GM19463 (cell line): ENCODE measurements at regions not wholly inside any gene's neighbourhood (a gene's known extent, or its start where the extent isn't known, plus 50 kb on each side); places are given as distances from the start of the nearest gene placed in this dataset.
"Not testable (repeated sequence)": the region's sequence is repeated elsewhere in the genome, so short reads cannot be mapped to it uniquely, and the experiment has no call there.

ENCODE experiments used
- ATAC-seq: cut with Tn5 transposase; IDR thresholded peaks from one replicate; pipeline ENCODE4 v1.9.1; 2021; ENCODE audit warnings: mild to moderate bottlenecking, moderate library complexity; ENCODE audit not compliant: unreplicated experiment

DNA sequence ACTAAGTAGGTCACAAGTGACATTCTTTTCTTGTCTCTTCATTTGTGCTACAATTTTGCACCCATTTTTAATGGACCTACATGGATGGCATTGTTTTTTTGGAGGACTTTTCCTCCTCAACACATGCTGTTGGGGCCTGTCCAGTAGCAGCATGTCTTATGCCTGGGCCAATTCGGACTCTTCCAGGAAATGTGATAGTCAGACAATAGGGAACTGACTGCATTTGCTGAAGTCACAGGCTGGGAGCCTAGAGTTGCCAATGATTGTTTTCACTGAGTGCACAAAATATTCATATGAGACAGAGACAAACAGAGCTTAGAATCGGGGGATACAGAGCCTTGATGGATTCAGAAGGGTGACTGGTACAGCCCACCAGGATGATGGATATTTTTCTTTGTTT, 867.3 kb upstream of the GOT2 start:
- ATAC-seq, result no peak

DNA sequence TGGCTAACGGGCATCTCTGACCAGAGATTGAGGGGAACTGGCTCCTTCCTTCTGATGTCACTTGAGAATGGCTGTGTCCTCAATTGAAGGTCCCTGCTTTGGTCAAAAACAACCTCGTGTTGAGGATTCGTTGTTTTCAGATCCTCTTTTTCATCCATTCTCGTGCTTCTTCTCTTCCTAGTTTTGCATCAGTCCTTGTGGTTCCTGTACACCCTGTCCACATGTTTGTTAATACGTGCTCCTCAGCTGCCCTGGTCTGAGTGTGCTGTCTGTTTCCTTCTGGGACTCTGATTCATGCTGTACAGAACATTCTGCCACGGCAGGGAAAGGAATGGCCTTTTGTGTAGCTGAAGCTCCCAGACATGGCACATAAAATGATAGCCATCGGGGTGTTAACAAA, 863.2 kb upstream of the GOT2 start:
- no peak for ATAC-seq

DNA sequence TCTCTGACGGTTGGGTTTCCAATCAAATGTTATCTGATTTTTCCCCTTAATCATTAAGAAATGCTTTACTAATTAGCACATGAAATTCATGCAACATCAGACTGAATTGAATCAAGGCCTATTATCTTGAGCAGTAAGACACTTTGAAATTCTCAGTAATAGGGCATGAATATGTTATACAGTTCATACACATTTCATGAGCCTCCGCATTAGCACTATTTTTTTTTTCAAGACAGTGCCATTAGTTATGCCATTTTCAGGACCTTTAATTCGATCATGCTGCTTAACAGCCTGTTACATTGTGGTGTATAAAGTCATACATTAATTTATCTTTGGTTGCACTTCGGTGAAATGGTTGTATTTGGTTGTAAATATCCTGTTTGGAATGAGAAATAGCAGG, 862.6 kb upstream of the GOT2 start:
- ATAC-seq, result no peak

DNA sequence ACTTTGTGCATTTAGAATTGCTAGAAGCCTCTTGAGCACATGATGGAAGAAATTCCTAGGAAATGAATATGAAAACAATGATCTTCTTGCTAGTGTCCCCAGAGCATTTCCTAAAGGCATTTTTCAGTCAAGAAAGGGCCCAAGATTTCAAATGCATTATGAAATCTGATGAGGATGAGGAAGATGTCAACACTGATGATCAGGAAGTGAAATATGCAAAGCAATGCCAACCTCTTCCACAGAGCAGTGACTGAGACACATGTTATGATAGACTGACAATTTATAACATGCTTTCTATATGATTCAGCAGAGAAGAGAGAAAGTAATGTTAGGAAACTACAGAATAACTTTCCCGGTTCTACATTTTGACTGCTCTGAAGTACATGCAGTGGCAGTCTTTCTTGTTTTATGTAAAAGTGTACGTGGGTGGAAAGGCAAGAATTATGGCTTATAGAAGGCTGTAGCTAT, 859.1 kb upstream of the GOT2 start:
- ATAC-seq, result no peak

DNA sequence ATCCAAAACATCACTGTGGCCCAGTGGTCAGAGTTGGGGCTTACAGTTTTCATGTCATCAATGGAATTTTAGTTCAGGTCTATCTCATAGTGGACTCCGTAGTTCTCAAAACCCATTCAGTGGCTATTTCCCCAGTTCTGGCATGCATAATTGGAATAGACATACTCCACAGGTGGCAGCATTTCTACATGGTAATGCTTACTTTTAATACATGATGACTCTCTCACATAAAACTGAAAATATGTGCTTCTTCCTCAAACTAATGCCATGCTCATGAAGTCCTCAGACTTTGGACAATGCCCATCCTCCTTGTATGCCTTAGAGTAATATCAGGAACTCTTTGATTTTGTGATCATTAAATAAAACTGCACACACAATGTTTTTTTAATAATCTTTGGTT, 857.4 kb upstream of the GOT2 start:
- no peak for ATAC-seq

DNA sequence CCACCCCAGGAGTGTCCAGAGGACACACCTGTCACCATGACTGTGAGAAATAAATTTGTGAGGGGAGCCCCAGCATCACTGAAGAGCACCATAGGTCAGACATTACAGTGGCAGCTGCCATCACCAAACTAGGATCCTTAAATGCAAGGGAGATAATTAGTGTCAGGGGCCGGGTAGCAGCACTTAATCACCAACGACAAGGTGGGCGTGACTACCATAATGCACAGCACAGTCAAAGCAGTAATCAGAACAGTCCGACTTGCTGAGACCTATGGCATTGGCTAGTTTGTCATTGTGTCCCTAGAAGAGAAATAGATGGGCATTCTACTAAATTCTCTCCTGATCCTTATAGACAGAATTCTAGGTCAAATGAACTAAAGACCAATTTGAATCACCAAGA, 856.7 kb upstream of the GOT2 start:
- no peak for ATAC-seq

DNA sequence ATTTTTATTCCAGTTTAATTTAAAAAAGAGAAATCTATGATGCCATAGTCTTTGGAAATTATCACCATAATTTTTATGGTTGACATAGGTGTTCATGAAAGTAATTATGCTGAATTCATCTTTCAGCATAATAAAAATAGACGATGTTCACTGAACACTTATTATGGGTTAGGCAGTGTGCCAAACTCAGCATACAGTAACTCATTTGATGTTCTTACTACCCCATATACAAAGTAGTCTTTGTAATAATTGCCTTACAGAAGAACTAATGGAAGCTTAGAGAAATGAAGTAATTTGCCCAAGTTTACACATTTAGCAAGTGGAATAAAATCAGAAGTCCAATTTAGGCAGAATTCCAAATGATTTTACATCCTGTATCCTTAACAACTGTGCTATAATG, 852.2 kb upstream of the GOT2 start:
- no peak for ATAC-seq

DNA sequence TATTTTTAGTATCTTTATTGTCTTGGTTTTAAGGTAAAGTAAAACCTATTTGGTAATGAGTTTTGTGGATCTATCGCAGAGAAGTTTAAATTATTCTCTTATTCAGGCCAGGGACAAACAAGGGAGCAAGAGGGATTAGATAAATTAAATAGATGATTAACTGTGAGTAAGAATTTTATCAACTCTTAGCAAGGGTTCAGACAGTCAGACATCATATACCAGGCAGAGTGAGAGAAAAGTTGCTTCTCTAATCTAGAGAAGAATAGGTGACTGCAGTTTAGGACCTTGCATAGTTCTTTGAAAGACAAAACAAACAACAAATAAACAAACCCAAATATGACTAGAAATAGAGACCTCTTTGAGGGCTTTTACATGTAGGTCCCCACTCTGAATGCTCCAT, 840.2 kb upstream of the GOT2 start:
- no peak for ATAC-seq

DNA sequence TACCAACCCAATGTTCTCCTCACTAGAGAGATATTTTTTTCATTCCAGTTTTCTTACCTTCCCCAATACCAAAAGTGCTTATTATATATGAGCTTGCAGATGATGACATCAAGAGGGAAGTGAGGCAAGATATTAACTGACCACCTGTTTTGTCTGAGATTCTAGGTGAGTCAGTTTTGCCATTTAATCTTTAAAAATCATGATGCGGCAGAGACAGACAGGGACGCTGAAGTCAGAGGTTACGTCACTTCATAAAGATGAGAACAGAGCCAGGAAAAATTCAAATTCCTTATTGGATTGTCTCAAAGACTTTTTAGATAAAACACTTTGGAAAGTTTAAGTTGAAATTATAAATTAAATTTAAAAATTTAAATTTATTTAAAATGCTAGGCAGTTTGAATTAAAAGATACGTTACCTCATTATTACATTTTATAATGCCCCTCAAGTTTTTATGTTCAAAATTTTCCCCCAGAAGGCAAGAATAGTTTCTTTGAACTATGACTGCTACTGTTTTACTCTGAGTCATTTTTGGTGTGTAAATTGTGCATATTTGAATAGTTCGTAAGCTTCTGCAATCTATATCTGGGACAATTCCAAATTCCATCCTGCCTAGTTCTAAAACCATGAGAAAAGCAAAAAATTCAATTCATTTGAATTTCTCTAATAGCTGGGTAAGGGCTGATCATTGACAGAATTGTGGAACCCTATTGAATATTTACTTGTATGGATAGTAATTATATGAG, 839.6 kb upstream of the GOT2 start:
- no peak for ATAC-seq

DNA sequence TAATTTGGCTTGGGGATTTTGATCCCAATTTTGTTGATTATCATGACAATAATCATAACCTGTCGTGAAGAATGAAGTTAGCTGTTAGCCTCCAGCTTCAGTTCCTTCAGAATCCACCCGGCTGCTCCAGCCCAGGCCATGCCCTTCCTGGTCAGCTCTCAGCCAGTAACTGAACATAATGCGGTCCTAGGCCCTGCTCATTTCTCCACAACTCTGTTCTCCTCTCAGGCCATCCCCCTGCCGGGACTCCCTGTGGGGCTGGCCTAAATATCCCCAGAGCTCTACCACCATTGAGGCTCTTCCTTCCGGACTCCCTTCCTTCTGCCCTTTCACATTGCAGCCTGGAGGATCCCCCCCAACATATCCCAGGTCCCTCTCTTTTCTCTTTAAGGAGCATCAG, 833.4 kb upstream of the GOT2 start:
- no peak for ATAC-seq

DNA sequence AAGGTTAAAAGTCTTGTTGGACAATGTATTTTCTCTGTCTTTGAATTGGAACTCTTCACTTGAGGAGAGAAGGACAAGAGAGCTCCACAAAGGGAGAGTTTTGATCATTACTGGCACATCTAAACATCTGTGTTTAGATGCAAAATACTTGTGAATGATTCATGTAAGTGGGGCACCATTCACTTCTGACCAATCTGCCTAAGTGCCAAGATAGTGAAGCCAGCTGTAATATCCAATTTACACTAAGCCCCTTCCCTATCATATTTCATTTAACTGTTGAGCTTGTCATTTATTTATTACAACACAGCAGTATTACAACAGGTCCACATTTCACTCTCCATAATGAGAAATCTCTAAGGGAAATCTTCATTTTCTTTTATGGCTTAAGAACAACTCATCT, 832.3 kb upstream of the GOT2 start:
- ATAC-seq, result no peak

DNA sequence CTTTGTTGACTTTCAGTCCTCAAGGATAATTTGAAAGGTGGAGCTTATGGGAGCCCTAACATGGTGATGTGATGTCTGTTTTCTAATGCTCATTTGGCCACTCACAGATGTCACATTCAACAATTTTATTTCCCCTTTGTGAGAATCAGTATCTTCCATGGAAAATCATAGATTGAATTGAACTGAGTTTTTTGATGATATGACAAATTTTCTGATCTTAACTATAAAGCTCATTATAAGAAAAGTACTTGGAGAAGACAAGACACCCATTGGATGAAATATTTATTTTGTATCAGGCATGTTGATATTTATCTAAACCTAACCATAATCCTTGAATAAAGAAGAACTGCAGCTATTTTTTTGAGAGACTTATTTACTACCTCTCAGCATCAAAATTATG, 824.6 kb upstream of the GOT2 start:
- no peak for ATAC-seq

DNA sequence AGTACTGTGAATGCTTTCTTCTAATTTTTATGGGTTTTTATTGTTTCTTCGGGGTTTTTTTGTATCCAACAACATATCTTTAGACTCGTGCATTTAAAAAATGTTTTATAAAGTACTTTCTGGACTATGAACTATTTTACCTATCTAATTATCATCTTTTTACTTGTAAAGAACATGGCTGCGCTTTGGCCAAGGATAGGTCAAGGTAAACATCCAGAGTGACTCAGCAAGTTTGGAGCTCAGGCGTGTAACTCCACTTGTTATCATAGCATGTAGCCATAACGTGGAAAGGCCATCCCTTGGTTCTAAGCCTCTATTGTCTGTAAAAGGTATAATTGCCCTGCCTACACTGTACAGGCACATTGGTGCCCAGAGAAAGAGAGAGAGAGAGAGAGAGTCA, 818.0 kb upstream of the GOT2 start:
- ATAC-seq, result no peak

DNA sequence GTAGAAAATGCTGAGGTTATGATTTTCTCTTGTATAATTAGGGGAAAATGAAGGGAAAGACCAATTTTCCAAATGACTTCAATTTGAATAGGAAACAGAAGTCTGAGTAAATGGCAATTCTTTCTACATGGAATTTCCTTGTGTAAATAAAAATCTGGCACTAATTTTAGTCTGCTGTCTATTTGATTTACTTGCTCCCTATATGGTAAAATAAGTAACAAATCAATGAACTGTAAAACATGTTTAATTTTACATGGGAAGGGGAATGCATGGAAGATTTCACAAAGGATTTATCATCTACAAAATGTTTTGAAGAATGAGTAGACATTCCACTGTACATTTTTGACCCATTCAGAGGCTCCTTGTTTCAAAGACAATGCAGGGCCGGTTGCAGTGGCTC, 811.6 kb upstream of the GOT2 start:
- ATAC-seq, result no peak

DNA sequence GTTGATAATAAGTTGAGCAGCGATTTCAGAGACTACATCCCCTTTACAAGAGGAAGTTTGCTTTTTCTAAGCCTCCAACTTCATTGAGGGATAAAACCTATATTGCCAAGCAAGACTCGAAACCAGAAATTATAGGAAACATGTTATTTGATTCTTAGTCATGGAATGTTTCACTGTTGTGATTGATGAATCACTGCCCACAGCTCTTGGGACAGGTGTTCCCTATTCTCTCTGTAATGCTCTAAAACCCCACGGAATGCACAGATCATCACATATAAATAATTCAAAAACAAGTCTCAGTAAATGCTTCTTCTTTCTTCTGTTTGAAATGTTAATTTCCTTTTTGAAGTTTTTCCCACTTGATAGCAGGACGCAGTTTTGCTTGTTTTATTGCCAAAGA, 809.5 kb upstream of the GOT2 start:
- ATAC-seq, result no peak

DNA sequence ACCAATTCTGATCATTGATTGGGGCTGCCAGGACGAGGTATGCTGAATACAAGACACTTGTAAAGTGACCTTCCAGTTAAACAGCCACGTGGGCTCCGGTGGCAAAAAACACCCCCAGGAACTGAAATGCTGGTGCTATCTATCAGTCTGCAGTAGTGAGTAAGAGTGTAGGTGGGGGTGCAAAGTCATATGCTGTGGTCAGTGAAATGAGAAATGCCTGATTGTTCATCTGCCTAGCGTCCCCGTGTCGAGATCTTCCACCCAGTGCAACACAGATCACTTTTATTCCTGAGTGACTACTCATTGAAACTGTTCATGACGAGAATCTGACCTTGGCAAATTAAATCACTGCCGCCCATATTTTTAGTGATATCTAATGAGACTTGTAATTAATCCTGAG, 806.5 kb upstream of the GOT2 start:
- ATAC-seq, result no peak

DNA sequence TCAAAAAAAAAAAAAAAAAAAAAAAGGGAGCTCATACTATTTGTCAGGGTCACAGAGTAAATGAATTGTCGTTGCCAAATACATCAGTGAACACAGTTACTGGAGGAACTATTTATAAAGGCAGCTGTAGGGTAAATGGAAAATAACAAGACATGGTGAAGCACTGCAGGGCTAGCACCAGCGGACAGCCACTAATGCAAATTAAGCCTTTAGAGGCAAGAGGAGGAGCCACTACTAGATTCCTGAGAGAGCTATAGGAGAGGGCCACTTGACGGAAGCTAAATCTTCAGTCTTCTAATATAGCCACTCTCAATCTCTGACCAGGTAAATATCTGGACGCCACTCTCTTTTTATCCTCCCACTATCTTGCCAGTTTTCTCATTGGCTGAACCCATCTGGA, 801.2 kb upstream of the GOT2 start:
- no peak for ATAC-seq

DNA sequence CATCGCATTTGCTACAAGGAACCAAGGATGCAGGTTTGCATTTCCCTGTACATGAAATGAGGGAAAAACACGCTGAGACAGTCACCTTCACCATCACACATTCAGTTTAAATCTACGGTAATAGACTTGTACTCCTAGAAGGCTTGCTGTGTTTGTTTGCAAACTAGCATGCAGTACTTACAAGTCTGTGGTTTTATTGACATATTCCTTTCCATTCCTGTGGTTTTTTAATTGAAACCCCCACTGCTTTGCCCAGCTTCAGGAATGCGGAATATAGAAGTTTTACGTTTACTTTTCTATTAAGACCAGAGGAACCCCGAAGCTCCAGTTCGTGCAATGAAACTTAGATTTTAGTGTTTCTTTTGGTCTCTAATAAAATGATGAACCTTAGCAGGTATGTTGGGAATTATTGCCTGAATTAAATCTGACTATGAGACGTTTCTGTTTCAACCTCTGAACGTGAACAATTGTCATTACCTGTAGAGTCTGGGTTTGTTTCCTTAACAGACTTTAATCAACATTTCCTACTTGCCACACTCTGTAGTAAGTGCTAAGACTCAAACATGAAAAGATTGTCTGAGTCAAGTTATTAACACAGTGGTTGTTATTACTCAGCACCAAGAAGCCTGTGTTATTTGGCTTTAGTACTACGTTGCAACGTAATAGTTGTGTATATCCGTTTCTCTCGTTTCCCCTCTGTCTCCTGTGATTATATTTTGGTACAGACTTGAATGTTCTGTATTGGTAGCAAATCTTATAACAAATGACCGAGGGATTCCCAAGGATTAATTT, 793.3 kb upstream of the GOT2 start:
- no peak for ATAC-seq

DNA sequence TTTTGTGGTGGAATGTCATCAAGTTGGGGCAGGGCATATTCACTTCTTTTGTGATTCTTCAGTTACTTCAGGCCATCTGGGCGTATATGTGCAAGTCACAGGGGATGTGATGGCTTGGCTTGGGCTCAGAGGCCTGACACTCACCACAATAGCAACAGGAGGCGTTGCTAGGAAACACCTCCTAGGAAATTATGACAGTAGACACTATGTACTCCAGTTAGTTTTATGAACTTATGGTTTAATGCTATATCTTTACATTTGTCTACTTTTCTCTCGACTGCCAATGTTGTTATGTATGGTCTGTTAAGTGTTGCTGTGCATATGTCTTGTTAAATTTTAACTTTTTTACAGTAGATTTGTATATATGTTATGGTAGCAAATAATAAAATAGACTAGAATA, 788.7 kb upstream of the GOT2 start:
- ATAC-seq, result no peak

DNA sequence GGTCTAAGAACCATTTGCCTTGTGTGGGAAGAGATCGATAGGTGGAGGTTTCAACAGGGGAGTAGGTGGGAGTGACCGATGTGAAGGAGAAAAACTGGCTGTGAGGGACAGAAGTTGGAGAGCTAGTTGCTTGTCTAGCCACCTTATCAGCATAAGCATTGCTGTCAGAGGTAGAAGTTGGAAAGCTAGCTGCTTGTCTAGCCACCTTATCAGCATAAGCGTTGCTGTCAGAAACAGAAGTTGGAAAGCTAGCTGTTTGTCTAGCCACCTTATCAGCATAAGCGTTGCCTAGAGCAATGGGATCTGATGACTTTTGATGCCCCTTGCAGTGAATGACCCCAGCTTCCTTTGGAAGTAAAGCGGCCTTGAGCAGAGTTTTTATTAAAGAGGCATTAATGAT, 784.6 kb upstream of the GOT2 start:
- not testable (repeated sequence) for ATAC-seq

DNA sequence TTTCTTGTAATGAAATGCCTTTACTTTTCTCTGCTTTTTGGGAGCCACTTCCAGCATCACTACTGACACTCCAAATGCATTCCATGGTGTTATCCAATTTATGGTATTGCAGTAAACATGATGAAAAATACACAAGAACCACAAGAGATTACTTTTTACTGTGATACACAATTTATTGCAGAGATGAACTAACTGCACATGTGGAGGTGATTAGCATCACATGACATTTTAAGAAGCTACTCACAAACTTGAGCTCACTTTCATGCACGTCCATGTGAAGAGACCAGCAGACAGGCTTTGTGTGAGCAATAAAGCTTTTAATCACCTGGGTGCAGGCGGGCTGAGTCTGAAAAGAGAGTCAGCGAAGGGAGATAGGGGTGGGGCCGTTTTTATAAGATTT, 780.5 kb upstream of the GOT2 start:
- ATAC-seq, result no peak

DNA sequence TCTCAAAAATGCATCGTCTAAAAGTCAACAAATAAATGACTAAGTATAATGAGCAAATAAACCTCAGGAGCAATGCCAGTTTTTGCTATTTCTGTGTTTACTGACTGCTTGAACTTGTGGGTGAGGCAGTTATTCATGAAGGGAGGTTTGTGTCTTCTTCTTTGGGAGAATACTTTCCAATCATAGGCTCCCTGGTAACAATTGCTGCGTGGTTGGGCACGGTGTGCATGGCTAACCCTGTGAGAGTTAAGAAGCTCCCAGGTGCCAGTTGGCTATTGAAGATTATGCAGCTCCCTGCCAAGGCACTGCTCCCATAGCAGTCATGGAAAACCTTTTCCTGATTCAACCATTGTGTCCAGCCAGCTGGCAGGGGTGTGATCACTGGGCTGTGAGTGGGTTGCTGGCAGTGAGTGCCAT, 775.9 kb upstream of the GOT2 start:
- no peak for ATAC-seq

DNA sequence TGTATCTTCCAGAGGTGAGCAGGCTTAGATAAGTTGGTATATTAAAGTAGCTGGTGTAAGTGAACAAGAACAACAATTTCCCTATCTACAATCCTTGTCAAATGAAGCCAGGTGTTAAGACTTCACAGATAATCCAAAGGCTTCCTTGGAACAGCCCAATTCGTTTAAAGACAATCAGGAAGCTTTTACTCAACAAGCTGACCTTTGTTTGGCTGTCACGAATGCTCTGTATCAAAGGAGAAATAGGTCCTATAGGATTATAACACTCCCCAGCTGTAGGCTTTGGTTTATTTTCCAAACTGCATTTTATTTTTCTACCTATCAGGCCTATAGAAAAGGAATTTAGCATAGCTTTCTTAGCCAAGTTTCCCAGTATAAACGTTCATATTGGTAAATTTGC, 766.5 kb upstream of the GOT2 start:
- ATAC-seq, result no peak
